GM18498 (cell line): ENCODE measurements at regions not wholly inside any gene's neighbourhood (a gene's known extent, or its start where the extent isn't known, plus 50 kb on each side); places are given as distances from the start of the nearest gene placed in this dataset.
"Not testable (repeated sequence)": the region's sequence is repeated elsewhere in the genome, so short reads cannot be mapped to it uniquely, and the experiment has no call there.

Source experiments
- ATAC-seq: cut with Tn5 transposase; IDR thresholded peaks from one replicate; pipeline ENCODE4 v1.9.1; 2021; ENCODE audit warnings: mild to moderate bottlenecking, moderate library complexity; ENCODE audit not compliant: unreplicated experiment

DNA sequence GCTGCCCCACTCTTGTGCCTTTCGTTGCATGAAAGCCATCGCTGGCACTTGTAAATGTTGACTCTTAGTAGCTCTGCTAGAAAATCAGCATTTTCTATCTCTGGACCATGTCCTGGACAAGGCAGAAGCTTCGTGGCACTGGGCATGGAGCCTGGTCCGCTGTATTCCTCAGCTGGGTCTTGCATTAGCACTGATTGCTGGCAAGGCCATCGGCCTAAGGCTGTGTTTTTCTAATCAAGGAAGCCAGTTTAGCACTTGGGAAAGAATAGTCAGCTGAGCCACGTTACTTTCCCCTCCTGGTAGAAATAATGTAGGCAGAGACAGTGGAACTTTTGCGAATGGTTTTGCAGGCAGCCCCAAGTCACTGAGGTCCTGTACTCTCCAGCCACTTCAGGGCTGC is 180.2 kb upstream of the EOLA2 start:
- no peak for ATAC-seq

DNA sequence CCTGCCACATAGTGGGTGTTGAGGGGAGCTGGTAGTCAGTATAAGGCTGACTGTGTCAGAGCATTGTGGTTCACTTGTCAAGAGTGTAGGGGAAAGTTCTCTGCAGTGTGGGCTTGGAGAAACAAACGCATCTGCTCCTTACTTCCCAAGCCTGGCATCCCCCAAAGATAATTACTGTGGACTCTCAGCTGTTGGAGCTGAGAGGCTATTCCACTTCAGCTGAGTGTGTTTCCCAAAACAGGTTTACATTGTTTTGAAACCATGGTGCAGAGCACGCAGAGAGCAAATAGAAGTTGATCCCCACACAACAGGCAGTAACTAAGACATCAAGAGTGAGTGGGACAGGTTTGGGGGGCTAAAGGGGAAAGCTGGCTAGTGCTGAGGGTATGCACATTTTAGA is 181.0 kb upstream of the EOLA2 start:
- no peak for ATAC-seq

DNA sequence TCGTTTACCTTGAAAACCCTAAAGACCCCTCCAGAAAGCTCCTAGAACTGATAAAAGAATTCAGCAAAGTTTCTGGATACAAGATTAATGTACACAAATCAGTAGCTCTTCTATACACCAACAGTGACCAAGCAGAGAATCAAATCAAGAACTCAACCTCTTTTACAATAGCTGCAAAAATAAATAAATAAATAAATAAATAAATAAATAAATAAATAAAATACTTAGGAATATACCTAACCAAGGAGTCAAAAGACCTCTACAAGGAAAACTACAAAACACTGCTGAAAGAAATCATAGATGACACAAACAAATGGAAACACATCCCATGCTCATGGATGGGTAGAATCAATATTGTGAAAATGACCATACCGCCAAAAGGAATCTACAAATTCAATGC is 186.8 kb upstream of the EOLA2 start:
- not testable (repeated sequence) for ATAC-seq

DNA sequence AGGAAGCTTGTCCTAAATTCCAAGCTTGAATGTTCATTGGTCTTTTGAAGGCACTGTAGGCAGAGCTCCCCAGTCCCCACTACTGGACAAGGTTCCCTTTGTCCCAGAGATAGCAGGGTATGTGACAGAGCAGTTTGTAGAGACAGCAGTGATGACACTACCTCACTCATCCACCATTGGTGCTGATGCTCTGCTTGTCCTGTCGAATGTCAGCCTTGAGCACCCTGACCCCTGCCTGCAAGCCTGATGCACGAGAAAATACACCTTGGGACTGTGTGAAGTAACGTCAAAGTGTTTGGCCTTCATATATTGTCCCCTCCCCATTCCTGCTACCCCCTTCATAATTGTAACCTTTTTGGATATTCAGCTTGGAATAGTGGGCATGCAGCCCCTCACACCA is 188.9 kb upstream of the EOLA2 start:
- no peak for ATAC-seq

DNA sequence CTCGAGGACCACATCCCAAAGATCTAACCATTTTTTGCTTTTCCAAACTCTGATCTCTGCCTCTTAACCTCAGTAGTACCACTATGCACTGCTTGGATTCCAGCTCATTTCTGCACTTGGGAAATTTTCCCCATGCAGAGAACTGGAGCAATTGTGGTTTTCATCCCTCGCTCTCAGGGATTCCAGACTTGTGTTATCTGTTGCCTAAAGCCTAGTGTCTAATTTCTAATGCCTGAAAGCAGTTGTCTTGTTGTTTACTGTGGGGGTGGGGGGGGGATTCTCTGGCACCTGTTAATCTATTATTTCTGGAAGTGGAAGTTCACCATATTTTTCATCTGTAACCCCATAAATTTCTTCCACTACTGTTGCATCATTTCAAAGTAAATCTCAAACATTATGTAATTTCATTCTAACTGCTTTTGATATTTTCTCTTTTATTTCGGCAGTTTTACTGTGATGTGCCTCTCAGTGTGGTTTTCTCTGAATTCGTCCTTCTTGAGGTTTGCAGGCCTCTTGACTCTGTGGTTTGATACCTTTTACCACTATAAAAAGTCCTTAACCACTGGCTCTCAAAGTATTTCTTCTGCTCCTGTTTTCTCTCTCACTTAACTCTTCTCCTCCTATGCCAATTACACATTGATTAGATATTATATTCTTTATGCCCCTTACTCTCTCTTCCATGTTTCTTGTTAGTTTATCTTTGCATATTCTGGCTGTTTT is 205.6 kb upstream of the EOLA2 start:
- ATAC-seq, result no peak

DNA sequence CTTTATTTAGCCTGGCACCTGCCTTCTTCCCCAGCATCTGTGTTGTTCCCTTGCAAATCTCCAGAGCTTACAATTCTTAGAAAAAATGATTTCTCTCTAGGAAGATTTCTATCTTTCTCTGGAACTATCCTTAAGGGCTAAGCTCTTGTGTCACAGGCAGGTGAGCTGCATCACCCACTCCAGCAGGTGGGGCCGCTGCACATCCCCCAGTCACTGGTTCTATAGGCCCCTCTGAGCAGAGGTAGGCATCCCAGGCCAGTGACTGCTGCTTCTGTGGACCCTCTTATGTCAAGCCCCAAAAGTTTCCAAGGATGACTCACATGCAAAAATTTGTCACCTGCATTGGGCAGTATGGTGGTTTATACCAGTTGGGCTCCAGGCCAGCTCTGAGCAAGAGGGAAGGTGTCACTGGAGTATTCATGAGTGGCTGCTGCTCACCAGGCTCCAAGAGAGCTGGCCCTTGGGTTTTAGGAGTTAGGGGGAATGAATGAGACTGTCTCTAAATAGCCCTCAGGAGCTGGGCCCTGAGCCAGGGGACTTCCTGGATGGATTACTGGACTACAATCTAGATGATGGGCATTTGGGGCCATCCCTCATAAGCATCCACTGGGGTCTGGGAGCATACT is 208.1 kb upstream of the EOLA2 start:
- no peak for ATAC-seq

DNA sequence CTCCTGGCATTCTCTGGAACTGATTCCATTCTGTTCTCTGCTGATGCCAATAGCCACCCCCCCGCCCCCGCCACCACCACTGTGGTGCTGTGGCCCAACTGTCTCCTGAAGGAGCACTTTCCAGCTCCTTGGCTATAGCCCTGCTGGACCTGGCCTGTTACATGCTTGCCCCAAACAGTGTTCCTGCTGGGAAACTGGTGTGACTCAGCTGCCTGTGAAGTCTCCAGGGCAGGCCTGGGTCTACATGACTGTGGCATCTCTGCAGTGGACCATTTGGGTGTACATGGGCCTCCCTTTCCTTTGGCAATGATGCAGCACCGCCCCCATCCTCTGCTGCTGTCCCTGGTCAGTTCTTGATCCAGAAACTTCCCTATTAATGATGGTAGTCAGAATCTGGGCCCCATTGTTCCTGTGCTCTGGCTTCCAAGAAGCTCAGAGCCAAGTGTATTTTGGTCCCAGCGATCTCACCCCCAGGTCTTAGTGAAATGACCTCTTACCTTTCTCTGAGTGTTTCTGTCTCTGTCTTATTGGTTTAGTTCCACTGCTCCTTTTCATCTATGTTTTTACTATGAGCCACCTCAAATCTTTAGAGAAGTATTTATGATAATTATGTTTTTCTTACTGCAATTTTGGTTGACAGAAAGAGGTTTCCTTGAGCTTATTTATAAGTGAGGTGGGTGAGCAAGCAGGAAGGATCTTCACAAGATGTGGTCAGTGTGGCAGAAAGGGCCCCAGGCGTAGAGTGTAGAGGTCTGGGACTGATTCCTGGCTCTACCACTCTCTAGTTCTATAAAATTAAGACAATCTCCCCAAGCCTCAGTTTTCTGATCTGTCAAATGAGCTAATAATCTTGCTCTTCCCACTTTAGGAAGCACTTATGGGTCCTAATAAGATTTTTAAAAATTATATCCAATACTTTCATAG is 210.7 kb upstream of the EOLA2 start:
- no peak for ATAC-seq

DNA sequence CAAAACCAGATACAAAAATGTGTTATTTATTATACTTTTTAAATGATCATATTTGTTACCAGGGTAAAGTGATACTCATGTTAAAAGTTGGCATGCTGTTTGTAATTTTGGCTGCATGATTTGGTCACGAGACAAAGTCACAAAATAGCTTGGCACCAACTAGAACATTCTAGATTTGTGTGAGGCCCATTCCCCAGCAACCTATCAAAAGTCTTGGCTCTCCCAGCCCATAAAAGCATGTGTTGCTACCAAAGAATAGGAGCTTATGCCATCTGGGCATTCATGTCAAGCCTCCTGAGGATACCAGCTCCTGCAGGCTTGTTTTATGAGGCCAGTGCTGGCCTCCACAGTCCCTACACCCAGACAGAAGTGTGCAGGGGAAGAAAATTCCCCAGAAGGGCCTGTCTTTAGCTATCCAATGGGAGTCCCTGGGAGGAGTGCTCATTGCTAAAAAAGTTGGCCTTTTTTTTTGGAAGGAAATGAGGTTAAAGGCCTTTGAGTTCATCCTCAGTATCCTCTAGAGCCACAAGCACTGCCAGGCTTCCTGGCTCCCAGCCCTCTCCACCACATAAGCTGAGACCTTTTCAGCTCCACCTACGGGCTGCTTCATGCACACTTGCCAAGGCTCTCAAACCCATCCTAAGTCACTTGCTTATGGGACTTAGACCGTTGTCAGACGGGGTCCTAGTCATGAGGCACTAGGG is 211.9 kb upstream of the EOLA2 start:
- ATAC-seq, result no peak

DNA sequence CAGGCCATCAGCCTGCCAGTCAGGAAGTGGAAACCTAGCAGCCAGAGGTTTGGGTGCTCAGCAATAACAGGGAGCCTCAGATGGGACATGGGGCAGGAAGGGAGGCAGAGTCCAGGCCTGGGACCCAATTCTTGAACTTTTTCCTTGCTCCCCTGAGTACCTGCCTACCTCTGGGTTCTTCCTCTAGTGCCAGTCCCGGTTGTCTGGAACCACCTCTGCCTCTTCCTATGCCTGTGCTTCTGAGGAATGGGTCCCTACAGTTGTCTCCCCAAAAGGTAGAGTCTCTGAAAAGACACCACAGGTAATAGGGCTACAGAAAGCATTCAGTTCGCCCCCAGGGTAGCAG is 212.4 kb upstream of the MAMLD1 start:
- ATAC-seq, result no peak

DNA sequence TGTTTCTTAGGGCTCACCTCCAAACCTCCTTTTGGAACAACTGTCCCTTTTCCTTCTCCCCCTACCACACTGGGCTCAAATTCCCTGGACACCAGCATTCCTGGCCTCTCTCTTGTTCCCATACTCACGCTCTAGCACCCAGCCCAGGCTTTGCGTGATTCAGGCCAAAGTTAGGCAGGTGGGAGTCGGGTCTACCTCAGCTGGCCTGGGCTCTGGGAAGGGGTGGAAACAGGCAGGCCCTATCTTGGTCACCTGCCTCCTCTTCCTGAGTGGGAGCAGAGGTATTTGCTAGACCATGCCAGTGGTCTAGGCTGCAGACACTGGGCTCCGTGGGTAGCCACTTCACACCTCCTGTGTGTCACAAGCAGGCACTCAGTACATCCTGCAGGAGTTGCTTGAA is 211.1 kb upstream of the MAMLD1 start:
- ATAC-seq, result no peak

DNA sequence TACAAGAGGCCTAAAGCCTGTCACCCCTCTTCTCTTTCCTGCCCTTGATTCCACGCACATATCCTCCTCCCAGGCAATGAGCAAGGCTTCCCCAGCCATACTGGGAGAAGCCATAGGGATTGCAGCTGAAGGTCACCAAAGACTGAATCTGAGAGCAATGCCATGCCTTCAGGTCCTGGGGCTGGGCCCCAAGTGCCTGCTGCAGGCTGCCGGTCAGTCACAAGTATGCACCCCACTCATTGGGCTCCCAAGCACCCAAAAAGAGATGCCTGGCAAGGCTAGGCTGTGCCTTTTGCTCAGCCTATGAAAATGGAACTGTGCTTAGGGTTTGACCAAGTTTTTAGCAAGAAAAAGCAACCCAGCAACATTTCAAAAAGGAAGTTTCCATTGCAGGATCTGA is 210.6 kb upstream of the MAMLD1 start:
- no peak for ATAC-seq

DNA sequence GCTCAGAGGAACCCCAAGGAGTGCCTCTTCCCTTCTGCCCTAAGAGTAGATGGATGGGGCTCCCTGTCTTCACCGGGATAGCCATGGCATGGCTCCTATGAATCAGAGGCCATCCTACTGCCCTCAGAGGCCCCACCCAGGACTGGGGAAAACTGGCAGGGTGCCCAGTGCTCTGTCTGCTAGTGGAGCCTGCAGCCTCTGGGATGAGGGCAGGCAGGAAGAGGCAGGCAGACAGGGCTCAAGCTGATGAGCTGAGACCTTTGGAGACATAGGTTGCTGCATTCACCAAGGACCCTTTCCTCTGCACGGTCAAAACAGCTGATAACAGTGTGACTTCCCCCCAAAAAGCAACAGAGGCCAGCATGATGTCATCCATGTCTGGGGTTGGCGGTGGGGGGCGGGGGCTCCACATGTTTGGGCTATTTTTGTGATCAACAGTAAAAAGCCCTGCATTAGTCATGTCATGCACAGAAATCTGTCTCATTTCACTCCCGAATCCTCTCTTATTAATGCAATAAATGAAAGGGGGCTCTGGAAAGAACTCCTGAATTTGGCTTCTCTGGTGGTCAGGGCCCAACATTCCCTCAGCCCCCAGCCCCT is 207.6 kb upstream of the MAMLD1 start:
- ATAC-seq, result no peak

DNA sequence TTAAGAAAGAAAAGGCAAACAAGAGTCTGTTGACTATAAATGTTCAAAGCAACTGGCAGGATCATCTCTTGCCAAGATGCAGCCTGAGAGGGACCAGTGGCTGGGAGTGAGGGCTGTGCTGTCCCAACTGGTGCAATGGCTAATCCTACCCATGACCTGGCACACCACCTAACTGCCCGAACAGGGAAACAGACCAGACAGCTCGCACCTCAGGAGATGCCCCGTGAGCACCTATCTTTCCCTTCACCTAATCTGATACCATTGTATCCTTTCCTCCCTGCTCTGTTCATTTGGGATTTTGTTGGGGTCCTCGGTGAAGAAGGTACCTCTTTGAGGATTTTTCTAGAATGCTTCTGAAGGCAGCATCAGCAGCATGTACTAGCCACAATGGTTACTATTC is 206.5 kb upstream of the MAMLD1 start:
- no peak for ATAC-seq

DNA sequence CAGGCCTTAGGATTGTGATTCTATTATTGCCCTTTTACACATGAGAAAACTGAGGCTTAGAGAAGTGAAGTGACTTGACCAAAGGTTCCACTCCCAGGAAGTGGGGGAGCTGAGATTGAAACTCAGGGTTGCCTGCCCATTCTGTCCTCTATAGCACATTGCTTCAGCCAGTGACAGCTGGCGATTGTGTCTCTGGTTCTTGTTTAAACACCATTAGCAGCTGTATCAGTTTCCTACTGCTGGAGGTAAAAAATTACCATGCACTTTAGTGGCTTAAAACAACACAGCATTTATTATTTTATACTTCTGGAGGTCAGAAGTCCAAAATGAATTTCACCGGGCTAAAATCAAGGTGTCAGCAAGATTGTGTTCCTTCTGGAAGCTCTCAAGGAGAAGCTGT is 205.8 kb upstream of the MAMLD1 start:
- ATAC-seq, result no peak

DNA sequence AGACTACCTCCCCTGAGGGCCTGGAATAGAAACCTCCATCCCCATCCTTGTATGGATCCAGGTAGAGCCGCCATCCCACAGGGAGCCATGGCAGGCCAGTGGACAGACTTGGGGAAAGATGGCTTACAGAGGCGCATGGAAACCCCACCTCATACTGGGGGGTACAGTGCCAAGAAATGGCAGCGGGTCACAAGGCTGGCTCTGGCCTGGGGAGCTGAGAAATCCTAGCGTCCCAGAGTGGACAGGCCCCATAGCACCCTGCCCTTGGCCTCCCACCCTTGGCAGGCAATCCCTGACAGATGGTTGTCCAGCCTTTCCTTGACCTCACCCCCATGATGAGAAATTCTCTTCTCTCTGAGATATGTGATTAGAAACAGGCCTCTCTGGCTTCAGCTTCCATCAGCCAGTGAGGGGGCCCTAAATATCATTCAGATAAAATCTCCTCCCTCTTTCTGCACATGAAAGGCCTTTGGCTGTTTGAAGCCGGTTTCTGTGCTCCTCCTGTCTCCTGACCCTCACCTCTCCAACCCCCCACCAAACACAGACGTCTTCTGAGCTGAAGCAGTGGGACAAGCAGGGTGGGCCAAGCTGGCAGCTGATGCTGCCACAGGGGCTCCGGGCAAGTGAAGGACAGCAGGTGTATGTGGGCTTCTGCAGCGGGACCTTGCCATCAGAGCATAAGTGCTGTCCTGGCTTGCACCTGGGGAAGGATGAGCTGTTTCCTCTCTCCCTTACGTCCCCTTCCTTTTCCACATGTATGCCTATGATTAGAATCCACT is 204.4 kb upstream of the MAMLD1 start:
- no peak for ATAC-seq

DNA sequence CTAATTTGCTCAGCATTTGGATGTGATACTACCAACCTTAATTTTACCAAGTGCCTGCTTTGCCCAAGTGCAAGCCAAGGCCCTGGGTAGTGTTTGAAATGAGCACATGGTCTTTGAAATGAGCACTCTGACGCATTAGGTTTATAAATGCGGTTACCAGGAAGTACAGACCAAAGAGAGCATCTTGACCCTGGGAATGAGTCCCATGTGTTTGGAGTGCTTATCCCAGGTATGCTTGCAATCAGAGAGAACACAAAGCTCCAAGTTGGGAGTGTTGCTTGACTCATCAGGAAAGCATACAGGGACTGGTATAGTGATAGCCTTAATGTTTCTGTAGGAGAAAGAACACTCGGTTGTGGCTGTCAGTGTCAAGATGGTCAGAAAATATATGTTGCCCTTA is 203.6 kb upstream of the MAMLD1 start:
- ATAC-seq, result no peak

DNA sequence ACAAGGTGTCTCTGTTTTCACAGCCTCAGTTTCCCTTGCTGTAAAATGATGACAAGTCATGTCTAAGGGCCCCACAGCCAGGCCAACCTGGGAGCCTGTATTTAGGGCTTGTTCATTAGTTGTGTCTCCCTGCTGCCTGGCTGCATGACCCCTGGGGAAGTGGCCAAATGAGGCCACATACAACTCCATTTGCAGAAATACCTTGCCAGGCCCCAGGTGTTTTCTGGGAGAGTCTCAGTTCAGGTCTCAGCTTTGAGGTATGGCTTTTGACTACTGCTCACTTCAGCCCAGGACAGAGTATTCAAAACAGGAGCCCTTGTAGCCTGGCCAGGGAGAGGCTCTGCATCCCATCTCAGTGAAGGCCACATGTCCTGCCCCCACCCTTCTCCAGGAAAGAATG is 202.5 kb upstream of the MAMLD1 start:
- ATAC-seq, result no peak

DNA sequence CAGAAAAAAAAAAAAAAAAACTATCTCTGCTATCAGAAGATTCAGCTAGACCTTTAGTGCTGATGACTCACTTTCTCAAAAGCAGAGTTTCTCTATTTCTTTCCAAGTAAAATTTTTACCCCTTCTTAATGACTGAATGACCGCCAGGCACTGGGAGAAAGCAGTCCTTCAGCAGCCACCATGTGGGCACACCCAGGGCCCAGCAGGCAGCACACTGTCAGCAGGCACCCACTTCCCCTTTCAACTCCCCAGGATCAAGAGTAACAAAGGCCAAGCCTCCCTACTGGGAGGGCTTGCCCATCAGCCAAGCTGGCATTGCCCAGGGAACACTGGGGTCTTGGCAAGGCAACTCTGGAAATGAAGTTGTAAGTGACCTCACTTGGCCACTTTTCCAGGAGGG is 201.9 kb upstream of the MAMLD1 start:
- ATAC-seq, result no peak

DNA sequence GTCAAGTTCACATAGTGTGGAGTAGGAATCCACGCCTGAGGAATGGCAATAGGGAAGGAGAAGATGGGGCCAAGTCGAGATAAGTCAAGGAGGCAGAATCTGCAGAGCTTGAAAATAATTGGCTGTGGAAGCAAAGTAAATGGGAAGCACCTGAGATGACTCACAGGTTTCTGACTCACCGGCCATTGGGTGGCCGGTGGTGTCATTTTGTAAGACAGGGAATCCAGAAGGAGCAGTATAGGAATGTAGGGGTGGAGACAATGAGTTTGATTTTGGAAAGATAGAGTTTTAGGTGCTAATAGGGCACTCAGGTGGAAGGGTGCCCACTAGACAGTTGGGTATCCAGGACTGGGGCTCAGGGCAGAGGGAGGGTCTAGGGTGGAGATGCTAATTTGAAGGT is 201.0 kb upstream of the MAMLD1 start:
- no peak for ATAC-seq

DNA sequence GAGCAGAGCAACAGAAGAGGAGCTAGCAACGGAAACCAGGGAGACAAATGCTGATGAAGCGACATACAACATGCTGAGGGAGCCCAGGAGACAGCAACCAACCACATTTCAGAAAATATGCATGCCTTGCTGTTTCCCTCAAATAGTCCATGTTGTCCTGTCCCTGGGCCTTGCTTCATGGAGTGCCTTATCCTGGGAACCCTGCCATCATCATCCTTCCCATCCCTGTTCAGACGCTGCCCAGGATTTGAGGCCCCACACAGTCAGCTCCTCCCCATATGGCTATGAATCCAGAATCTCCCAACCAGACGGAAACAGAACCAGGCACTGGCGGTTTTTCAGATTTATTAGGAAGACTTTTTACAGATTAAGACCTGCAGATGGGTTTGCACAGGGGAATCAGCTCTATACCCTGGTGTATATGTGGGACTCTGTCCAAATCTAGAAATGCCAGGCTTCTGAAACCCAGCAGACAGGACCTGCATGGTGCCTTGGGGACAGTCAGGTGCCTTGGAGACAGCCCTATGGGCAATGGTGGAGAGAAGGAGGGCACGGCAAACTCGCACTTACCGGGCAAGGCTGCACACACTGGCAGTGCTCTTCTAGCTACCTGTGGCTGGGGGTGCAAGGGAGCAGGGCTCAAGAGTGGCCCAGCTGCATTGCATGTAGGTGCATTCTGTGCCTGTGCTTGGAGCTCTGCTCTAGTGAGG is 199.7 kb upstream of the MAMLD1 start:
- ATAC-seq, result no peak
